ENCODE measurements at regions not wholly inside any gene's neighbourhood (a gene's known extent, or its start where the extent isn't known, plus 50 kb on each side); places are given as distances from the start of the nearest gene placed in this dataset.

GRCh38 chr6:163903541-163903940 is 489.0 kb downstream of the QKI start:
- H2AFZ ChIP-seq (ENCODE audit: low read depth, low read length, severe bottlenecking): no peak overlapping the region
- H3K27ac ChIP-seq (ENCODE audit: low read depth, low read length): no peak overlapping the region
- no peaks in the 10 kb centered on the region for H4K20me1 ChIP-seq (ENCODE audit: low read depth, low read length)
- no peak overlapping the region for H3K9ac ChIP-seq (ENCODE audit: low read length)
- H3K4me2 ChIP-seq (ENCODE audit: low read depth, low read length, poor library complexity, severe bottlenecking): no peak overlapping the region
- H3K27me3 ChIP-seq (ENCODE audit: low read length): no peaks in the 10 kb centered on the region
- no peaks in the 10 kb centered on the region for H3K9me2 ChIP-seq (replicated peaks; ENCODE audit: insufficient read depth, low read length)
- no peaks in the 10 kb centered on the region for H3K79me2 ChIP-seq (ENCODE audit: insufficient read depth, low read length)
- no peaks in the 10 kb centered on the region for H3K36me3 ChIP-seq (ENCODE audit: low read length)
- H3F3A ChIP-seq (ENCODE audit: insufficient read depth): no peaks in the 10 kb centered on the region
- no peak overlapping the region for H3K4me3 ChIP-seq (ENCODE audit: insufficient read depth, low read length, poor library complexity, severe bottlenecking)
- H3K9me3 ChIP-seq (ENCODE audit: insufficient read depth, low read length): no peaks in the 10 kb centered on the region
- TF ChIP-seq EZH2phosphoT487 (conservative IDR thresholded peaks at IDR 0.05; ENCODE audit: low read length) (no peak), CTCF (IDR thresholded peaks at IDR 0.05; ENCODE audit: insufficient read depth, low read length, poor library complexity, severe bottlenecking) (no peak)

DNA sequence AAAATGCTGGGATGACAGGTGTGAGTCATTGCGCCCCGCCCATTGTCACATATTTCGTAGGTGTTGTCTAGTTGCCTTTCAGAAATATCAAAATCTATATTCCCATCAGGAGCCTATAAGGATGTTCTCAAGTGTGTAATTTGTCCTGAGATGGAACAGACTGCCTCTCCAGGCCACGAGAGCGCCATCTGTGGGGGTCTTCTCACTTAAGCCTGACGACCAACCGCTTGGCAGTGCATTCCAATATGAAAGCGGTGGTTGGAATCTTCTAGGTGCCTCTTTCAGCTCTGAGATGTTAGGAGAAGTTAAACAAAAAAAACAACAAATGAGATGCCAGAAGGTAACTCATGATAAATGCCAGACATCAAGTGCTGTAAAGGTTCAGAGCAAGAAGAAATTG is 488.5 kb downstream of the QKI start:
- H3K4me2 ChIP-seq (ENCODE audit: low read depth, low read length, poor library complexity, severe bottlenecking): no peak overlapping the region
- H3K4me3 ChIP-seq (ENCODE audit: insufficient read depth, low read length, poor library complexity, severe bottlenecking): no peak overlapping the region
- H3K27ac ChIP-seq (ENCODE audit: low read depth, low read length): no peak overlapping the region
- H3K36me3 ChIP-seq (ENCODE audit: low read length): no peaks in the 10 kb centered on the region
- H3K79me2 ChIP-seq (ENCODE audit: insufficient read depth, low read length): no peaks in the 10 kb centered on the region
- no peaks in the 10 kb centered on the region for H3K9me3 ChIP-seq (ENCODE audit: insufficient read depth, low read length)
- no peak overlapping the region for H2AFZ ChIP-seq (ENCODE audit: low read depth, low read length, severe bottlenecking)
- no peaks in the 10 kb centered on the region for H3F3A ChIP-seq (ENCODE audit: insufficient read depth)
- H4K20me1 ChIP-seq (ENCODE audit: low read depth, low read length): no peaks in the 10 kb centered on the region
- no peaks in the 10 kb centered on the region for H3K9me2 ChIP-seq (replicated peaks; ENCODE audit: insufficient read depth, low read length)
- no peaks in the 10 kb centered on the region for H3K27me3 ChIP-seq (ENCODE audit: low read length)
- TF ChIP-seq EZH2phosphoT487 (conservative IDR thresholded peaks at IDR 0.05; ENCODE audit: low read length): no peak
- no peak for TF ChIP-seq CTCF (IDR thresholded peaks at IDR 0.05; ENCODE audit: insufficient read depth, low read length, poor library complexity, severe bottlenecking)
- no peak overlapping the region for H3K9ac ChIP-seq (ENCODE audit: low read length)

GRCh38 chr6:163901681-163902080 is 487.2 kb downstream of the QKI start:
- no peaks in the 10 kb centered on the region for H4K20me1 ChIP-seq (ENCODE audit: low read depth, low read length)
- H2AFZ ChIP-seq (ENCODE audit: low read depth, low read length, severe bottlenecking): no peak overlapping the region
- no peak overlapping the region for H3K4me2 ChIP-seq (ENCODE audit: low read depth, low read length, poor library complexity, severe bottlenecking)
- H3K36me3 ChIP-seq (ENCODE audit: low read length): no peaks in the 10 kb centered on the region
- H3K9me3 ChIP-seq (ENCODE audit: insufficient read depth, low read length): no peaks in the 10 kb centered on the region
- H3K4me3 ChIP-seq (ENCODE audit: insufficient read depth, low read length, poor library complexity, severe bottlenecking): no peak overlapping the region
- H3K27me3 ChIP-seq (ENCODE audit: low read length): no peaks in the 10 kb centered on the region
- H3F3A ChIP-seq (ENCODE audit: insufficient read depth): no peaks in the 10 kb centered on the region
- H3K27ac ChIP-seq (ENCODE audit: low read depth, low read length): no peak overlapping the region
- no peak for TF ChIP-seq CTCF (IDR thresholded peaks at IDR 0.05; ENCODE audit: insufficient read depth, low read length, poor library complexity, severe bottlenecking)
- no peak for TF ChIP-seq EZH2phosphoT487 (conservative IDR thresholded peaks at IDR 0.05; ENCODE audit: low read length)
- H3K9ac ChIP-seq (ENCODE audit: low read length): no peak overlapping the region
- H3K79me2 ChIP-seq (ENCODE audit: insufficient read depth, low read length): no peaks in the 10 kb centered on the region
- H3K9me2 ChIP-seq (replicated peaks; ENCODE audit: insufficient read depth, low read length): no peaks in the 10 kb centered on the region

GRCh38 chr6:163900570-163900969 is 486.1 kb downstream of the QKI start:
- Histone ChIP-seq H3K36me3 (ENCODE audit: low read length) (no peaks in the 10 kb centered on the region), H3K9me2 (replicated peaks; ENCODE audit: insufficient read depth, low read length) (no peaks in the 10 kb centered on the region), H3K4me2 (ENCODE audit: low read depth, low read length, poor library complexity, severe bottlenecking) (no peak overlapping the region), H3K27ac (ENCODE audit: low read depth, low read length) (no peak overlapping the region), H3F3A (ENCODE audit: insufficient read depth) (no peaks in the 10 kb centered on the region), H3K79me2 (ENCODE audit: insufficient read depth, low read length) (no peaks in the 10 kb centered on the region), H3K27me3 (ENCODE audit: low read length) (no peaks in the 10 kb centered on the region), H2AFZ (ENCODE audit: low read depth, low read length, severe bottlenecking) (no peak overlapping the region), H3K4me3 (ENCODE audit: insufficient read depth, low read length, poor library complexity, severe bottlenecking) (no peak overlapping the region), H3K9me3 (ENCODE audit: insufficient read depth, low read length) (no peaks in the 10 kb centered on the region), H4K20me1 (ENCODE audit: low read depth, low read length) (no peaks in the 10 kb centered on the region), H3K9ac (ENCODE audit: low read length) (no peak overlapping the region)
- TF ChIP-seq CTCF (IDR thresholded peaks at IDR 0.05; ENCODE audit: insufficient read depth, low read length, poor library complexity, severe bottlenecking) (no peak), EZH2phosphoT487 (conservative IDR thresholded peaks at IDR 0.05; ENCODE audit: low read length) (no peak)
